Adipocyte (in vitro differentiated cells): ENCODE measurements at regions not wholly inside any gene's neighbourhood (a gene's known extent, or its start where the extent isn't known, plus 50 kb on each side); places are given as distances from the start of the nearest gene placed in this dataset.

Experiments used
- DNase-seq: peaks from one replicate; pipeline ENCODE4 v3.0.0-alpha.2; 2015; ENCODE audit warnings: low read depth
- H3K27me3 ChIP-seq: replicated peaks from 2 replicates; pipeline ENCODE4 v1.7.0; 2013; ENCODE audit warnings: mild to moderate bottlenecking, low read length, moderate library complexity; ENCODE audit not compliant: control insufficient read depth, insufficient read depth
- H3K36me3 ChIP-seq: 2 replicates; pipeline ENCODE4 v1.7.0; 2013; ENCODE audit warnings: low read length, mild to moderate bottlenecking, moderate library complexity; ENCODE audit not compliant: control insufficient read depth, insufficient read depth, severe bottlenecking
- H3K4me1 ChIP-seq: 2 replicates; pipeline ENCODE4 v1.7.0; 2013; ENCODE audit warnings: mild to moderate bottlenecking, low read length, moderate library complexity; ENCODE audit not compliant: control insufficient read depth, insufficient read depth
- H3K4me3 ChIP-seq: 2 replicates; pipeline ENCODE4 v1.7.0; 2013; ENCODE audit warnings: mild to moderate bottlenecking, low read length, moderate library complexity
- H3K9ac ChIP-seq: 2 replicates; pipeline ENCODE4 v1.7.0; 2013; ENCODE audit warnings: mild to moderate bottlenecking, low read length, moderate library complexity
- H3K9me3 ChIP-seq: 2 replicates; pipeline ENCODE4 v1.7.0; 2013; ENCODE audit warnings: mild to moderate bottlenecking, low read length, moderate library complexity; ENCODE audit not compliant: control insufficient read depth

DNA sequence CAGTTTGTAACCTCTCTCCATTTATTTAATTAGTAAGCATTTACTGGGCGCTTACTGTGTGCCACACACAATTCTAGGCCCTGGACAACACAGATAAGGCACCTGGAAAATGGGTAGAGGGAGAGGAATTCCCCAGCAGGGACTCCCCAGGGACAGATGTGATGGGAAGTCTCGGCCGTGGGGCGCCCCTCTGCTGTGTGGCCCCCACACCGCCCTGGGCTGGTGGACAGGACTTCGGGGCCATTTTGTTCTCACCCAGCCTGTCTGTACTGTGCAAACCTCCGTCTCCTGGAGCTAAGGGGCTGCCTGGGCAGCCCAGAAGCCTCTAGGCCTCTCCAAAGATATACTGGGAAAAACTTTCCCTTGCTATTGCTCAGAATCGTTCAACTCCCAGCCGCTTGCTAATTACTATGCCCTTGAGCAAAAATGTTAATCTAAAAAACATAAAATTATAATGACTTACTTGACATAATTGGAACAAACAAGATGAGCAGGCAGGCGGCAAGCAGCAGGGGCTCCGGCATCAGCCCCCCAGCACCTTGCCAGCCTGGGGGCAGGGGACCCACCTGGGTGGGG is 64.4 kb upstream of the NCOR2 start:
- Histone ChIP-seq H3K9me3 (peaks cover 6% of the 10 kb centered on the region), H3K27me3 (no peaks in the 10 kb centered on the region), H3K4me3 (no peak overlapping the region), H3K4me1 (peaks cover 33% of the 10 kb centered on the region), H3K9ac (no peak overlapping the region), H3K36me3 (no peaks in the 10 kb centered on the region)
- no peak for DNase-seq

DNA sequence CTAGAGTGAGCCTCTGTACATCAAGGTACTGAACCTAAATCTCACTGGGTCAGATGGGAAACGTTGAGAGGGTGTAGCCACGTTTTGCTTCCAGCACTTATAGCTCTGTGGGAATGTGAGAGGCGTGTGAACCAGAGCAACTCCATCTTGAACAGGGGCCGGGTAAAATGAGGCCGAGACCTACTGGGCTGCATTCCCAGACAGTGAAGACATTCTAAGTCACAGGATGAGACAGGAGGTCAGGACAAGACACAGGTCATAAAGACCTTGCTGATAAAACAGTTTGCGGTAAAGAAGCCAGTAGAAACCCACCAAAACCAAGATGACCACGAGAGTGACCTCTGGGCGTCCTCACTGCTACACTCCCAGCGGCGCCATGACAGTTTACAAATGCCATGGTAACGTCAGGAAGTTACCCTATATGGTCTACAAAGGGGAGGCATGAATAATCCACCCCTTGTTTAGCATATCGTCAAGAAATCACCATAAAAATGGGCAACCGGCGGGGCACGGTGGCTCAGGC is 63.4 kb upstream of the NCOR2 start:
- no peak for DNase-seq
- Histone ChIP-seq H3K9ac (no peak overlapping the region), H3K4me3 (no peak overlapping the region), H3K9me3 (peaks cover 3% of the 10 kb centered on the region), H3K4me1 (peaks cover 39% of the 10 kb centered on the region), H3K27me3 (no peaks in the 10 kb centered on the region), H3K36me3 (no peaks in the 10 kb centered on the region)

DNA sequence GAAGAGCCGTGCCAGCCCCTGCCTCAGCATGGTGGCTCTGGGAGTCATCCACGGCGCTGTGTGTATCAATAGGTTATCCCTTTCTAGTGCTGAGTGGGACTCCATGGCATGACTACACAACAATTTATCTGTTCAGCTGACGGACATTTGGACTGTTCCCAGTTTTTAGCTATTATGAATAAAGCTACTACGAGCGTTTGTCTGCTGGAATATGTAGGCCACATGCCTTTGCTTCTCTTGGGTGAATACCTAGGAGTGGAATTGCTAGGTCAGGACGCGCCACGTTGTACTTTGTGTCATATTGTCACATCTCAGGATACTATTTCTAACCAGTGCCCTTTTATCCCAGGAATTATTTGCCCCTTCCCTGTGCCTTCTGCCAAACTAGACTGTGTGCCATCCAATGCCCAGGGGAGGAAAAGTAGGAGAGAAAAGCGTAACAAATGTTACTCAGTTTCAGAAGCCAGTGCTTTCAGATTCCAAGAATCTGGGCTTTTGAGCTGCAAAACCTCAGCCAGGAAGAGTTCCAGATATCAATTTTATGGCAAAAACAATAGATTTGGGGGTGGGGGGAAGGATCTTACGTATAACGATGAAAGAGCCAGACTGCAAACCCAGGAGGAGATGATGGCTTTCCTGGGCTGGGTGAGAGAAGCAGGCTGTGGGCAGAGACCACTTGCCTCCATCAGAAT is 62.5 kb upstream of the NCOR2 start:
- Histone ChIP-seq H3K9ac (no peak overlapping the region), H3K27me3 (no peaks in the 10 kb centered on the region), H3K4me3 (no peak overlapping the region), H3K4me1 (peaks cover 42% of the 10 kb centered on the region), H3K9me3 (no peaks in the 10 kb centered on the region), H3K36me3 (no peaks in the 10 kb centered on the region)
- no peak for DNase-seq

DNA sequence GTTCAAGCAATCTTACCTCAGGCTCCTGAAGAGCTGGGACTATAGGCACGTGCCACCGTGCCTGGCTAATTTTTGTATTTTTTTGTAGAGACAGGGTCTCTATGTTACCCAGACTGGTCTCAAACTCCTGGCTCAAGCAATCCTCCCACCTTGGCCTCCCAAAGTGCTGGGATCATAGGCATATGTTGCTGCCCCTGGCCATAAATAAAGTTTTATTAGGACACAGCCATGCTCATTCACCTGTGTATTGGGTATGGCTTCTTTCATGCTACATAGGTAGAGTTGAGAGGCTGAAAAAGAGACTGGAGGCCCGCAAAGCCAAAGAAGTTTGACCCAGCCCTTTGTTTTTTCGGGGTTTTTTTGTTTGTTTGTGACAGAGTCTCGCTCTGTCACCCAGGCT is 61.7 kb upstream of the NCOR2 start:
- Histone ChIP-seq H3K36me3 (no peaks in the 10 kb centered on the region), H3K9ac (no peak overlapping the region), H3K4me3 (no peak overlapping the region), H3K4me1 (peaks cover 42% of the 10 kb centered on the region), H3K9me3 (no peaks in the 10 kb centered on the region), H3K27me3 (no peaks in the 10 kb centered on the region)
- no peak for DNase-seq

DNA sequence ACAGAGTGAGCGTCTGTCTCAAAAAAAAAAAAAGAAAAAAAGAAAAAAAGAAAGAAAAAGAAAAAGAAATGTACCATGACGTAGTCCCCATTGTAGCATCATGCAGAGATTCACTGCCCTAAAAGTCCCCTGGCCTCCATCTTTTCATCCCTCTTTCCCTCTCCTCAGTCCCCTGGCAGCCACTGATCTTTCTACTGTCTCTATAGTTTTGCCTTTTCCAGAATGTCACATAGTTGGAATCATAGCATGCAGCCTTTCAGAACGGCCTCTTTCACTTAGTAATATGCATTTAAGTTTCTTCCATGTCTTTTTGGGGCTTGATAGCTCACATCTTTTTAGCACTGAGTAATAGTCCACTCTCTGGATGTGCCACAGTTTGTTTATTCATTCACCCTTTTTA is 60.5 kb upstream of the NCOR2 start:
- H3K9me3 ChIP-seq: peaks cover 5% of the 10 kb centered on the region
- no peaks in the 10 kb centered on the region for H3K36me3 ChIP-seq
- no peaks in the 10 kb centered on the region for H3K27me3 ChIP-seq
- H3K4me3 ChIP-seq: no peak overlapping the region
- no peak for DNase-seq
- peaks cover 39% of the 10 kb centered on the region for H3K4me1 ChIP-seq
- no peak overlapping the region for H3K9ac ChIP-seq

DNA sequence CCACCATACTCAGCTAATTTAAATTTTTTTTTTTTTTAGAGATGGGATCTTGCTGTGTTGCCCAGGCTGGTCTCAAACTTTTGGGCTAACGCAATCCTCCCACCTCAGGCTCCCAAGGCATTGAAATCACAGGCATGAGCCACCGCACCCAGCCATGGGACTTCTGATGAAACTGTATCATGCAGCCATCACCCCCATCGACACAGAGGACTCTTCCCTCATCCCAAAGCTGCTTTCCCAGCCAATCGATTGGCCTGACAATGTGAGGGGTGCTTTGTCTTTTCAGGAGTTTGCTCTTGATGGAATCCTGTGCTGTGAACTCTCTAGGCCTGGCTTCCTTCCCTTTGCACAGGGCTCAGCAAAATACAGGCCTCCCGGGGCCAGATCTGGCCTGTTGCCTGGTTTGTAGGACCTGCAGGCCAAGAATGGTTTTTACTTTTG is 59.6 kb upstream of the NCOR2 start:
- no peaks in the 10 kb centered on the region for H3K27me3 ChIP-seq
- peak; percentile 69 for DNase-seq
- H3K4me1 ChIP-seq: peaks cover 32% of the 10 kb centered on the region
- H3K9me3 ChIP-seq: peaks cover 5% of the 10 kb centered on the region
- peak overlapping the region; percentile 10 for H3K9ac ChIP-seq
- H3K4me3 ChIP-seq: no peak overlapping the region
- H3K36me3 ChIP-seq: no peaks in the 10 kb centered on the region

DNA sequence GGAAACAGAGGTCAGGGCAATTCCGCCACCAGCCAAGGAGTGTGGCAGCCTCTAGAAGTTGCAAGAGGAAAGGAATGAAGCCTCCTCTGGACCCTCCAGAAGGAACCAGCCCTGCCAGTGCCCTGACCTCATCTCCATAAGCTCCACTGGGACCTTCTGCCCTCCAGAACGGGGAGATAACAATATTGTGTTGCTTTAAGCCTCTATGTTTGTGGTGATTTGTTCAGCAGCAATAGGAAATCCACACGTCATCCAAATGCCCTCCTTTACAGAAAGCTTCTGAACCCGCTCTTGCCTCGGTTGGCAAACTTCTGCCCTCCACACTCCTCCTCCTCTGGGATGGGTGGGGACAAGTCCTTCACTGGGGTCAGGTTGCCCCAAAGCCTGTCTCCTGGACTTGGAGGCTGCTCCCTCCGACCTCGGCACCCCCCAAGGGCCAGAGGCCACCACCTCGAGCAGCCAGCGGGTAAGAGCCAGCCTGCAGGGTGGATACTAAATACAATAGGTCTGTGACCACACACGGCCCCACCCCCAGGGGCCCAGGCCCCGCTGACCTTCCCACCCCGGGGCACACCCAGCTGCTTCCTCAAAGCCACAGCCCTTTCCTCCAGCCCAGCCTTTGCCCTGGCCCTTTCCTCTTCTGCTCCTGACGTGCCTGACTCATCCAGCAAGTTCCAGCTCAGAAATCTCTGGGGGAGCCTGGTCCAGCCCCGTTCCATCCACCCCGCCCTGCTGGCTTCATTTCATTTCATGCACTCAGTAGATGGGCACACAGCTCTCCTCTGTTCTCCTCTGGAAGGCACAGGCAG is 58.7 kb upstream of the NCOR2 start:
- Histone ChIP-seq H3K4me1 (peaks cover 40% of the 10 kb centered on the region), H3K9me3 (peaks cover 5% of the 10 kb centered on the region), H3K27me3 (no peaks in the 10 kb centered on the region), H3K4me3 (no peak overlapping the region), H3K9ac (peak overlapping the region; percentile 18), H3K36me3 (no peaks in the 10 kb centered on the region)
- peak; percentile 82 for DNase-seq

DNA sequence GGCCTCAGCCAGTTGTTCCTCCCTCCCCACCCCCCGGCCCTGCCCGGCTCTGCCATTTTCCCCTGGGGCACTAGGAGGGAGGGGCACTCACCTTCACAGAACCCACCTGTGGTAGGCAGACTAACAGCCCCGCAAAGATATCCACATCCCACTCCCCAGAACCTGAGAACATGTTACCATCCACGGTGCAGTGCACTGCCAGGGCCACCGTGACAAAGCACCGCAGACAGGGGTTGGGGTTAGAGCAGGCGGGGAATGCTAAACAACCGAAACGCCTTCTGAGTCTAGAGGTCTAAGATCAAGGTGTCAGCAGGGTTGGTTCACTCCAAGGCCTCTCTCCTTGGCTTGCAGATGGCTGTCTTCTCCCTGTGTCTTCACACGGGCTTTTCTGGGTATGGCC is 57.4 kb upstream of the NCOR2 start:
- no peaks in the 10 kb centered on the region for H3K36me3 ChIP-seq
- H3K9me3 ChIP-seq: peaks cover 5% of the 10 kb centered on the region
- H3K9ac ChIP-seq: no peak overlapping the region
- H3K4me1 ChIP-seq: peaks cover 36% of the 10 kb centered on the region
- no peak for DNase-seq
- H3K27me3 ChIP-seq: no peaks in the 10 kb centered on the region
- no peak overlapping the region for H3K4me3 ChIP-seq

DNA sequence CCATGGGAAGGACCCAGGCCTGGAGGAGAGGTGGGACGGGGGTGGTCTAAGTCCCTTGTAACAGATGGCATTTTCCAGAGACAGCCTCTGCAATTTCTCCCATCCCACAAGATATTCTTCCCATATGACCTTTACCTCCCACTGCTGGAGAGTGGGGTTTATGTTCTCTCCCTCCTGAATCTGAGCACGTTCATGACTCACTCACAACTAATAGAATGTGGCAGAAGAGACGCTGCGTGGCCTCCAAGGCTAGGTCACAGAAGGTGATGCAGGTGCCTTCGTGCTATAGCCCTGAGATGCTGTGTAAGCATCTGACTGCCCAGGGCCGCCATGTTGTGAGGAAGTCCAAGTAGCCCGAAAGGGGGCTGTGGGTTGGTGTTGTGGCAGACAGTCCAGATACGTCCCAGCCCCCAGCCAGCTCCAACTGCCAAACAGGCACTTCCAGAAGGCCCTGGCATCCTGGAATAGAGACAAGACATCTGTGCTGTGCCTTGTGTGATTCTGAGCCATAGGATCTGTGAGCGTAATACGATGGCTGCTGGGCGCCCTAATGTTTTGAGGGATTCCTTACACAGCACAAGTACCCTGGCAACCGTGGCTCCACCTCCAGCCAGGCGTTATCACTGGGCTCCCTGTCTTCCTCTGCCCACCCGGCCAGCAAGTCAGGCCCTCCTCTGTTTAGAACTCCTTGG is 56.1 kb upstream of the NCOR2 start:
- DNase-seq: no peak
- peaks cover 33% of the 10 kb centered on the region for H3K4me1 ChIP-seq
- no peaks in the 10 kb centered on the region for H3K36me3 ChIP-seq
- H3K9ac ChIP-seq: no peak overlapping the region
- no peak overlapping the region for H3K4me3 ChIP-seq
- H3K9me3 ChIP-seq: peaks cover 5% of the 10 kb centered on the region
- no peaks in the 10 kb centered on the region for H3K27me3 ChIP-seq

DNA sequence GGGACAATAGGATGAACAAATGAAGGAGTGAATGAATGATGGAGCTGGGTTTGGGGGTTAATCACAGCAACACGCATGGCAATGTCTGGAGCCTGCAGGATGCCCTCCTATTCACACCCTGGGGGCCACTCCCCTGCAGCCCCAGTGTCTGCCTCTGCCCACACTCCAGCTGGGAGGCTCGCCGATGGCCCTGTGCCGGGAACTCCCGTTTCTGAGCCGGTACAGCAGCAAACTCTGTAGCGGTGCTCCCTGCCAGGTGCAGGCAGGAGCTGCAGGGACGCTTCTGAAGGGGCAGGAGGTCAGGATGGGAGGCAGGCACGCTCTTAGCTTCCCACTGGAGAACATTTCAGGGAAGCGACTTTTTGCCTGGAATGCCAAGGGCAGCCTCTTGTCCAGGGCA is 55.4 kb upstream of the NCOR2 start:
- Histone ChIP-seq H3K9me3 (peaks cover 5% of the 10 kb centered on the region), H3K4me3 (no peak overlapping the region), H3K27me3 (no peaks in the 10 kb centered on the region), H3K4me1 (peaks cover 33% of the 10 kb centered on the region), H3K36me3 (no peaks in the 10 kb centered on the region), H3K9ac (no peak overlapping the region)
- DNase-seq: no peak

DNA sequence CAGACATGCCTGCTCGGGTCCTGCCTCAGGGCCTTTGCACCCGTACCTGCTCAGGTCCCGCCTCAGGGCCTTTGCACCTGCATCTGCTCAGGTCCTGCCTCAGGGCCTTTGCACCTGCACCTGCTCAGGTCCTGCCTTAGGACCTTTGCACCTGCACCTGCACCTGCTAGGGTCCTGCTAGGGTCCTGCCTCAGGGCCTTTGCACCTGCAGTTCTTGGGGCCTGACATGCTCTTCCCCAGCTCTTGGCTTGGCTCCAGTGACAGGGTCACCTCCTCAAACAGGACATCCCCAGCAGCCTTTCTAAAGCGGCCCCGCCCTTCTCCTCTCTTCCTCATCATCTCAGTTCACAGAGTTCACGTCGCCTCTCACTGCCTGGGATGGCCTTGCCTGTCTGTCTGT is 54.9 kb upstream of the NCOR2 start:
- peaks cover 33% of the 10 kb centered on the region for H3K4me1 ChIP-seq

More for the DNA sequence above, 54.9 kb upstream of the NCOR2 start:
- Histone ChIP-seq H3K27me3 (no peaks in the 10 kb centered on the region), H3K36me3 (no peaks in the 10 kb centered on the region), H3K9me3 (peaks cover 5% of the 10 kb centered on the region), H3K9ac (no peak overlapping the region), H3K4me3 (no peak overlapping the region)
- no peak for DNase-seq
